ENCODE measurements at regions not wholly inside any gene's neighbourhood (a gene's known extent, or its start where the extent isn't known, plus 50 kb on each side); places are given as distances from the start of the nearest gene placed in this dataset.
A peak's percentile ranks its signal among the peaks of the same experiment; 100 is the strongest.

GRCh38 chr4:80145739-80146138 lies 51.6 kb upstream of the PRDM8 start:
- DNase-seq: no peak

GRCh38 chr4:80144676-80145470 lies 52.4 kb upstream of the PRDM8 start:
- DNase-seq: no peak

GRCh38 chr4:80143307-80143679 lies 54.0 kb upstream of the PRDM8 start:
- no peak for DNase-seq

- no peak for DNase-seq
Measured at GRCh38 chr4:80142394-80143306, 54.7 kb upstream of the PRDM8 start.

GRCh38 chr4:80141543-80141942 lies 55.8 kb upstream of the PRDM8 start:
- DNase-seq: no peak

- DNase-seq: no peak
Measured at GRCh38 chr4:80140194-80140593, 57.1 kb upstream of the PRDM8 start.

GRCh38 chr4:80139671-80140070 lies 57.6 kb upstream of the PRDM8 start:
- no peak for DNase-seq

GRCh38 chr4:80138551-80139538 lies 58.5 kb upstream of the PRDM8 start:
- no peak for DNase-seq

- no peak for DNase-seq
Measured at GRCh38 chr4:80137631-80138030, 59.7 kb upstream of the PRDM8 start.

- DNase-seq: peak; percentile 17
Measured at GRCh38 chr4:80136270-80136669, 61.0 kb upstream of the PRDM8 start.

GRCh38 chr4:80135702-80136058 lies 61.6 kb upstream of the PRDM8 start:
- no peak for DNase-seq

GRCh38 chr4:80134936-80135701 lies 62.1 kb upstream of the ANTXR2 start:
- DNase-seq: no peak

- DNase-seq: no peak
Measured at GRCh38 chr4:80133240-80133783, 60.3 kb upstream of the ANTXR2 start.

- no peak for DNase-seq
Measured at GRCh38 chr4:80129785-80130184, 56.8 kb upstream of the ANTXR2 start.

GRCh38 chr4:80128941-80129340 lies 55.9 kb upstream of the ANTXR2 start:
- DNase-seq: no peak

GRCh38 chr4:80127870-80128419 lies 54.9 kb upstream of the ANTXR2 start:
- no peak for DNase-seq

- no peak for DNase-seq
Measured at GRCh38 chr4:80126435-80126834, 53.4 kb upstream of the ANTXR2 start.

GRCh38 chr4:80125252-80126177 lies 52.5 kb upstream of the ANTXR2 start:
- no peak for DNase-seq

- DNase-seq: no peak
Measured at GRCh38 chr4:80124246-80125211, 51.5 kb upstream of the ANTXR2 start.
